ENCODE measurements at regions not wholly inside any gene's neighbourhood (a gene's known extent, or its start where the extent isn't known, plus 50 kb on each side); places are given as distances from the start of the nearest gene placed in this dataset.
"Not testable (repeated sequence)": the region's sequence is repeated elsewhere in the genome, so short reads cannot be mapped to it uniquely, and the experiment has no call there.

DNA sequence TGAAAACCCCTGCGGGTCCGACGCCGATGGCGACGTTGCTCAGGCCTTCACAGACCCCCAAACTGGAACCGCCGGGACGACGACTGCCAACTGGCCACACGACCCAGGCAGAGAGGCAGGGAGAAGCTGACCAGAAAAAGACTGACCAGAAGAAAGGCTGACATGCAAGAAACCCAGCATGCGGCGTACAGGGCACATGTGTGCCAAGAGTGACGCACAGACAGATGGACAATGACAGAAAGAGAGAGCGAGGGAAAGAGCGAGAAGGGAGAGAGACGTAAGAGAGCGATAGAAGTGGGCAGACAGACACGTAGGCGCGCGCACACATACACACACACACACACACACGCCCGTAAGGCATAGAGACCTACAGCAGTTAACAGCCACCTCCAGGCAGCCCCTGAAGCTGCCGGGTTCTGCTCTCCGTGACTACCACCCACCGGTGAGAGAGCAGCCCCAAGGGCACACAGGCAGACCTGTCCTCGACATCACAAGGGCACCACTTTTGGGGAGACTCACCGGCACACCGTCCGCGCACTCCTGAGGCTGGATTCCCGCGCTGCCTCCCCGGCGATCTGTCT, 67.2 kb upstream of the ZNF527 start:
- DNase-seq = no peak

DNA sequence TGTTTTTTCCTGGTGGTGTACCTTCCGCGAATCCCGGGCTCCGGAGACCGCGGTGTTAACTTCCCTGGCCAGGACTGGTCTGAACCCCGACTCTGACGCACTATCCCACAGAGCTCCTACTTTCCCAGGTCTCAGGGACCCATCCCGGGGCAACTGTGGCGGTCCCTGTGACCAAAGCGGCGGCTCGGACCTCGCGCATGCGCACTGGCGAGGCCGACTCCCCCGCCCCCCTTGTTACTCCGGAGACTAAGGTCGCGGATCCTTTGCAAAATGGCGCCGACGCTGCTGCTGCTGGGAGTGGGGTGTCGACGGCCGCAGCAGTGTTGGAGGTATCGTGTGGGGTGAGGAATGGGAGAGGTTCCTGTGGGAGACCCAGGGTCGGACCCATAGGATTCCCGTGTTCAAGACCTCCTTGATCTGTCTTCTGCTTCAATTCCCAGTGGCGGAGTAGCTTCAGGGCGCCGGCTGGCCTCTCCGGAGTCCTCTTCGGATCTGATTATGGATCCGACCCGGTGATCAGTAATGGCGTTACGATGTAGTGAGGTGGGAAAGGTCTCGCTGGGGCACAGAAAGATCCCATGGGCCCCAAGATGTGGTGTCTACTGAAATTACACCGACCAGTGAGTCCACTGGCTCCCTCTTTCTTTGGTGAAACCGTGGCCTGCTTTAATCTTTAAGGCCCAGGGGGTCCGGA, 66.6 kb upstream of the ZNF527 start:
- no peak for DNase-seq

DNA sequence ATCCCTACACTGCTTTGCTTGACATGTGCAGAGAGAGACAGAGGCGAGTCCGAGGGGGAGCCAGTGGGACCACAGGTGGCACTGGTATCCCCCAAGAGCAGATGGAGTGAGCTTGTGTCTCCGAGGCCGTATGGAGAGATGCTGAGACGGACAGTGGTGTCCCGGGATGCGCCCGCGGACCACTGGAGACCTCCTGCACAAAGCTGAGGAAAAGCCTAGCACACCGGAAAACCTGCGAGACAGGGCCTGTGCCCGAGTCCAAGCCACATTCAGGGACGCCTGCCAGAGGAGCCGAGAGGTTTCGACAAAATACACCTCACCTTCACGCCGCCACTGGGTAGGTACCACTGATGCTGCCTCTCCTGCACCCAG, 66.0 kb upstream of the ZNF527 start:
- no peak for DNase-seq

DNA sequence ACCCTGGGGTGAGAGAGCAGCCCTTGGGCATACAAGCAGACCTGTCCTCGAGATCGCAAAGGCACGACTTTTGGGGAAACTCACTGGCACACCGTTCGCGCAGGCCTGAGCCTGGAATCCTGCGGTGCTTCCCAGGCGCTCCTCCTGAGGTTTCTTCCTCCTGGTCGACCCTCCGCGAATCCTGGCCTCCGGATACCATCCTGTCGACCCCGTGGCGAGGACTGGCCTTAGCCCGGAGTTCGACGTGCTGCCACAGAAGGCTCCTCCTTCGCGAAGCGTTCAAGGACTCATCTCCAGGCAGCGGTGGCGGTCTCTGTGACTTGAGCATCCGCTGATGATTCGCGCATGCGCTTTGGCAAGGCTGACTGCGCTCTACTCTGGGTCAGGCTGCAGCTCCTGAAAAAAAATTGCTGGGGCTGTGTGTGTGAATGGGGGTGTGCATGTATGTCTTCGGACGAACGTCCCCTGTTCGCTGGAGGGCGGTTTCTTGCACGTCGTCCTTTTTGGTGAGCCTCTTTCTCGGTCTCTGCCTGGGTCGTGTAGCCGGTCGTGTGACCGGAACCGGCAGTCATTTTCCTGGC, 64.4 kb upstream of the ZNF527 start:
- no peak for DNase-seq

DNA sequence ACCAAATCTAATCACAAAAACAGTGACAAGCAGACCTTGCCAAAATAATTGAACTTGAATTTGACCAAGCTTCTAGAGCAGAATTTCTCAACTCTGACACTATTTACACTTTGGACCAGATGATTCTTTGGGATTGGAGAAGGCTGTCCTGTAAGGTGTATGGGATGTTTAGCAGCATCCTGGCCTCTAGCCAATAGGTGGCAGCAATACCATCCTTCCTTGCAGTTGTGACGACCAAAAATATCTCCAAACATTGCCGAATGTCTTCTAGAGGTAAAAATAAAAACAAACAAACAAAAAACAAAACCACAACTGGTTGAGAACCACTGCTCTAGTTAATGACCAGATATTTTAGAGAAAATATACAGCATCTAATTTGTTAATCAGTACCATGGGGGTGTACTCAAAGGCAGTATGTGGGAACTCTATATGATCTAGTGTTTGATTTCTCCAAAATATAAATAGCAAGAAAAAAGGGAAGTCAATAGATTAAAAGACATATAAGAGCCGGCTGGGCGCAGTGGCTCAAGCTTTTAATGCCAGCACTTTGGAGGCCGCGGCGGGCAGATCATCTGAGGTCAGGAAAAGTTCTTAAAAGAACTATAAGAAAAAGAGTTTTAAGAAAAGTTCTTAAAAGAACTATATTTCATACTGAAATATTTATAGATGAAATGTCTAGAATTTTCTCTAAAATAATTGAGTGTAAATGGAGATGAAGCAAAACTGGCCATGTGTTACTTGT, 60.9 kb upstream of the ZNF527 start:
- no peak for DNase-seq

DNA sequence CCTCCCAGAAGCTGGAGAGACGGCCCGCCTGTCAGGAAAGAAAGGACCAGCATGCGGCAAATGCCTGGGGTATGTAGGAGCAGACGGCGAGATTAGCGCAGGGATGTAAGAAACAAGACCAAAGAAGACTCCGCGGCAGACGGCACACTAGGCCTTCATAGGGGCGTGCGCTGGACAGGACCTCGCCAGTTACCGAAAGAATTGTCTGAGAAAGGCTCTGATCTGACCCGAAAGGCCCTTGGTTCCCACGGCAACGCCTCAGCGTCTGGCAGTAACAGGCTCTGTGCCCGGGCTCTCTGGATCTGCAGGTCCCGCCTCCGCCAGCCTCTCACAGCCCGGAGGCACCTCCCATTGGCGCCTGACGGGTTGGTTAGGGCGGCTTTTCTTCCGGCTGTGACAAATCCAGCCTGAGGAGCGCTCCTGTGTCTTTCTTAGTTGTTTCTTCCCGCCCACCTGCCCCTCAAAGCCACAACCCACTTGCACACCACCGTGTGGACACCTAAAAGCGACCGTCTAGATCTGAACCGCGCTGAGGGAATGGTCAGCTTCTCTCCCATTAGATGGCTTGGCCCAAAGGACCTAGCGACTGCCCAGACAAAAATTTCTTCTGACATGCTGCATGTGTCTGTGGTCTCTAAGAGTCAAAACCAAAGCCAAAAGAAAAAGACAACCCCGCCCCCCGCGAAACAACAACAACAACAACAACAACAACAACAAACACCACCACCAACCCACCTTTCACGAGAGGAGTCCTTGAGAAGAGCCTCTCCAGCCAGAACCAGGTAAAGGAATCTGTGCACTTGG, 58.2 kb upstream of the ZNF527 start:
- DNase-seq = not testable (repeated sequence)

DNA sequence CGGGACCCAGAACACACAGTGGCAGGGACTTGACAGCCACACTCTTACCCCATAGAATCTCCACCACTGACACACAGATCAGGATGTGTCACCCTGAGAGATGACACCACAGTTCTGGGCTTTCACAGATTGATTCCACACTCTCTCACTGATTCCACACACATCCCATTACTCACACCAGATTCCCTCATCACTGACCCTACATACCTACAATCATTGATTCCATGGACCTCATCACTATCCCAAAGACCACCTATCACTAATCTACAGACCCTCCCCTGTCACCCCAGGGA, 57.6 kb upstream of the ZNF527 start:
- no peak for DNase-seq

DNA sequence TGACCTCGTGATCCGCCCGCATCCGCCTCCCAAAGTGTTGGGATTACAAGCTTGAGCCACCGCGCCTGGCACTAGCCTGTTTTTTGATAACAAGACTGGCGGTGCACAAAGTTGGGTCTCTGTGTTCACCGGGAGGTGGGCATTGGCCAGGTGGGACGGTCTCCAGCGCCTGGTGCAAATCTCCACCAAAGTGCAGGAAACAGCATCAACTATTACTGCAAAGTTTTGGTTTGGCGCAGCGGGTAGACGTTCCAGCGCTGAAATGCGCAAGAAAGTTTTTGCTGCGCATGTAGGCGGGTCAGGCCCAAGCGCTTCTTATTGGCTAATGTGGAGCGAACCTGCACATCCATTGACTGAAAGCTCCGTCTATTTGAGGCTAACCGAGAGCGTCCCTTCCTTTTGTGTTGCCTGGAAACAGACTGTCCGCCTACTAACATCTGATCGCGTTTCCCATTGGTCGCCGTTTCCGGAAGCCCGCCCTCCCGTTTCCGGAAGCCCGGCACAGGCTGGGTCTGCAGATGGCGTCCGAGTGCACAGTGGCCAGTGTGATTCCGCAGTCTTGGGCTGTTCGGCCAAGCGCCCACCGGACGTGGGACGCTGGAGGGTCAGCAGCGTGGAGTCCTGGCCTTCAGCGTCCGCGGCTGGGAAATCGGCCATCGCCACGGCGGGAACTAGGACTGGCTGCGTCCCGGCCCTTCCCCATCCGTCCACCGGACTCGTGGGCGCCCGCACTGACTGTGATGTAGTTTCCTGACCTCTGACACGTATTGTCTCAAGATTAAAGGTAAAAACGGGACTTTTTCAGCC, 53.3 kb upstream of the ZNF527 start:
- DNase-seq = peak; percentile 91

DNA sequence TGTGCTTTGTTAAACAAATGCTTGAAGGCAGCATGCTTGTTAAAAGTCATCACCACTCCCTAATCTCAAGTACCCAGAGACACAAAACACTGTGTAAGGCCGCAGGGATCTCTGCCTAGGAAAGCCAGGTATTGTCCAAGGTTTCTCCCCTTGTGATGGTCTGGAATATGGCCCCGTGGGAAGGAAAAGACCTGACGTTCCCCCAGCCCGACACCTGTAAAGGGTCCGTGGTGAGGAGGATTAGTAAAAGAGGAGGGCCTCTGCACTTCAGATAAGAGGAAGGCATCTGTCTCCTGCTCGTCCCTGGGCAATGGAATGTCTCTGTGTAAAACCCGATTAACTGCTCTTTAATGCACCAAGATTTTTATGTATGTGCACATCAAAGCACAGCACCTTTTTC, 49.9 kb upstream of the ZNF527 start:
- DNase-seq = not testable (repeated sequence)
